ENCODE measurements at regions not wholly inside any gene's neighbourhood (a gene's known extent, or its start where the extent isn't known, plus 50 kb on each side); places are given as distances from the start of the nearest gene placed in this dataset.

DNA sequence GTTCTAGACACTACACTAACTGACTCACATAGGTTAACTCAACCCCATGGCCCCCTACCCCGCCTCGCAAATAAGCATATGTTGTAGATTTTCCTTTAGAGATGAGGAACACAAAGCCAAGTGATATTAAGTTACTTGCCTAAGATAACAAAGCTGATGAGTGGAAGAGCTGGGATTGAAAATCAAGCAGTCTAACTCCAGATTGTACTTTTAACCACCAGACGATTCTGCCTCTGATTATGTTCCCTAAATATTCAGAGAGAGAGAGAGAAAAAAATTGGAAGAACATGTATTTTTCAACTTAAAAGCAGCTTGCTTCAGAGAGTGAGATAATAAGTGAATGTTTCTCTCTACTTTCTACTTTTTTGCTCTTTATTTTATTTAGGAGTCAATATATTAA is 66.9 kb upstream of the THBS1 start:
- no peak for TF ChIP-seq SUZ12 (IDR thresholded peaks at IDR 0.05; ENCODE audit: extremely low read depth, insufficient read depth, insufficient read length)
- TF ChIP-seq ZNF274 (IDR thresholded peaks at IDR 0.05; ENCODE audit: low read depth, low read length), result no peak
- no peak for TF ChIP-seq YY1 (IDR thresholded peaks at IDR 0.05; ENCODE audit: insufficient read depth, insufficient read length)
